ENCODE measurements at regions not wholly inside any gene's neighbourhood (a gene's known extent, or its start where the extent isn't known, plus 50 kb on each side); places are given as distances from the start of the nearest gene placed in this dataset.

DNA sequence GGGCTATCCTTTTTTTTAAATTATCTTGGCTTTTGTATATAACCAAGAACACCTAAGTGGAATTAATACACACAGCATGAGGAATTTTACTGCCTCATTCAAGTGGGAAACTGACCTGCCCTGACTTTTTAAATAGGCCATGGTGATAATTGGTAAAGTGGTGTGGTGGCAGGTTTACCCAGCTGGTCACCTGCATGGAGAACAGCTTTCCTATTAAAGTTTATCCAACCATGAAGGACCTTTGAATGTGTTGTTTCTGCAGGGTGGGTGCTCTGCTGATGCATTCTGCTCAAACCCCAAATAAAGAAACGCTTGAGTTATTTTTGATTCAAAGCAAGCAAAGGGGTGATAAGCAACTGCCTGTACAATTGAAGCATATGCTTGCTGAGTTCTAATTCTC, 261.0 kb upstream of the GRIN3A start:
- H3K9ac ChIP-seq (ENCODE audit: low read length): no peak overlapping the region
- no peak overlapping the region for H3K4me3 ChIP-seq (ENCODE audit: low read length)
- H3K79me2 ChIP-seq (ENCODE audit: low read length): no peaks in the 10 kb centered on the region
- no peaks in the 10 kb centered on the region for H3K27me3 ChIP-seq (replicated peaks; ENCODE audit: insufficient read depth, low read length)
- no peak overlapping the region for H3K27ac ChIP-seq (ENCODE audit: low read length)
- H2AFZ ChIP-seq (ENCODE audit: low read length): no peak overlapping the region
- no peak overlapping the region for H3K4me2 ChIP-seq (ENCODE audit: low read depth, low read length)
- no peak for TF ChIP-seq CTCF (IDR thresholded peaks at IDR 0.05; ENCODE audit: low read length)
- no peak for TF ChIP-seq EZH2 (optimal IDR thresholded peaks at IDR 0.05; ENCODE audit: low read depth, low read length)
- no peak for TF ChIP-seq EZH2phosphoT487 (IDR thresholded peaks at IDR 0.05; ENCODE audit: low read length)
- no peaks in the 10 kb centered on the region for H3K36me3 ChIP-seq (replicated peaks; ENCODE audit: insufficient read depth, low read length)
- no peaks in the 10 kb centered on the region for H3F3A ChIP-seq (ENCODE audit: insufficient read depth, low read length)
- DNase-seq: no peak
- no peaks in the 10 kb centered on the region for H4K20me1 ChIP-seq (ENCODE audit: insufficient read depth, low read length)
- H3K9me3 ChIP-seq (replicated peaks; ENCODE audit: insufficient read depth, low read length): no peaks in the 10 kb centered on the region
- H3K9me2 ChIP-seq (replicated peaks; ENCODE audit: insufficient read depth, low read length): no peaks in the 10 kb centered on the region
- no peaks in the 10 kb centered on the region for H3K4me1 ChIP-seq (ENCODE audit: low read length)

GRCh38 chr9:101995231-101995630, 256.8 kb upstream of the GRIN3A start:
- no peaks in the 10 kb centered on the region for H3K4me1 ChIP-seq (ENCODE audit: low read length)
- H3K4me2 ChIP-seq (ENCODE audit: low read depth, low read length): no peak overlapping the region
- no peaks in the 10 kb centered on the region for H3K9me3 ChIP-seq (replicated peaks; ENCODE audit: insufficient read depth, low read length)
- H2AFZ ChIP-seq (ENCODE audit: low read length): no peak overlapping the region
- no peaks in the 10 kb centered on the region for H3K79me2 ChIP-seq (ENCODE audit: low read length)
- no peaks in the 10 kb centered on the region for H4K20me1 ChIP-seq (ENCODE audit: insufficient read depth, low read length)
- no peaks in the 10 kb centered on the region for H3F3A ChIP-seq (ENCODE audit: insufficient read depth, low read length)
- no peak overlapping the region for H3K27ac ChIP-seq (ENCODE audit: low read length)
- H3K4me3 ChIP-seq (ENCODE audit: low read length): no peak overlapping the region
- no peak for TF ChIP-seq EZH2 (optimal IDR thresholded peaks at IDR 0.05; ENCODE audit: low read depth, low read length)
- TF ChIP-seq CTCF (IDR thresholded peaks at IDR 0.05; ENCODE audit: low read length): no peak
- TF ChIP-seq EZH2phosphoT487 (IDR thresholded peaks at IDR 0.05; ENCODE audit: low read length): no peak
- no peak for DNase-seq
- H3K27me3 ChIP-seq (replicated peaks; ENCODE audit: insufficient read depth, low read length): no peaks in the 10 kb centered on the region
- H3K9me2 ChIP-seq (replicated peaks; ENCODE audit: insufficient read depth, low read length): no peaks in the 10 kb centered on the region
- no peak overlapping the region for H3K9ac ChIP-seq (ENCODE audit: low read length)
- H3K36me3 ChIP-seq (replicated peaks; ENCODE audit: insufficient read depth, low read length): no peaks in the 10 kb centered on the region

- TF ChIP-seq EZH2 (optimal IDR thresholded peaks at IDR 0.05; ENCODE audit: low read depth, low read length): no peak
- no peak for TF ChIP-seq CTCF (IDR thresholded peaks at IDR 0.05; ENCODE audit: low read length)
- no peak for TF ChIP-seq EZH2phosphoT487 (IDR thresholded peaks at IDR 0.05; ENCODE audit: low read length)
- DNase-seq: no peak
- Histone ChIP-seq H3K9me3 (replicated peaks; ENCODE audit: insufficient read depth, low read length) (no peaks in the 10 kb centered on the region), H2AFZ (ENCODE audit: low read length) (no peak overlapping the region), H3K36me3 (replicated peaks; ENCODE audit: insufficient read depth, low read length) (no peaks in the 10 kb centered on the region), H3K9ac (ENCODE audit: low read length) (no peak overlapping the region), H3K4me3 (ENCODE audit: low read length) (no peak overlapping the region), H3K9me2 (replicated peaks; ENCODE audit: insufficient read depth, low read length) (no peaks in the 10 kb centered on the region), H3K27ac (ENCODE audit: low read length) (no peak overlapping the region), H4K20me1 (ENCODE audit: insufficient read depth, low read length) (no peaks in the 10 kb centered on the region), H3F3A (ENCODE audit: insufficient read depth, low read length) (no peaks in the 10 kb centered on the region), H3K79me2 (ENCODE audit: low read length) (no peaks in the 10 kb centered on the region), H3K4me1 (ENCODE audit: low read length) (no peaks in the 10 kb centered on the region), H3K4me2 (ENCODE audit: low read depth, low read length) (no peak overlapping the region), H3K27me3 (replicated peaks; ENCODE audit: insufficient read depth, low read length) (no peaks in the 10 kb centered on the region)
These were observed 255.3 kb upstream of the GRIN3A start for GRCh38 chr9:101993771-101994170.
